HepG2 (cell line): ENCODE measurements at regions not wholly inside any gene's neighbourhood (a gene's known extent, or its start where the extent isn't known, plus 50 kb on each side); places are given as distances from the start of the nearest gene placed in this dataset.

ENCODE experiments used
- ATAC-seq: fragments of 200-7000 bp; cut with Tn5 transposase; 3 replicates; pipeline ENCODE4 v1.9.1; 2020; ENCODE audit warnings: mild to moderate bottlenecking, moderate library complexity
- BruUV-seq: library from RNA; stranded (reverse); fragments of 400-500 nt; replicated peaks from 2 replicates; lab custom pipeline; 2021; lab: Mats Ljungman, UMichigan
- CTCF ChIA-PET: fragments of 300-600 bp; formaldehyde crosslinking; extraction: SDS; loops from one replicate; lab custom pipeline; 2021; ENCODE audit warnings: low total read pairs, inconsistent platforms, low intra/inter-chr PET ratio; lab: Yijun Ruan, JAX
- POLR2A ChIA-PET: fragments of 350-600 bp; sonication (Branson Sonifier 250); formaldehyde crosslinking; loops from one replicate; lab custom pipeline; 2020; ENCODE audit warnings: antibody characterized with exemption, inconsistent platforms; lab: Yijun Ruan, JAX
- DNase-seq: peaks from one replicate; pipeline ENCODE4 v3.0.0-alpha.2; 2015; ENCODE audit warnings: low spot score
- FAIRE-seq: peaks from 3 replicates; lab custom pipeline; 2011; peaks lifted over from hg19 to GRCh38; lab: Jason Lieb, UNC
- H2AFZ ChIP-seq: one replicate; pipeline ENCODE4 v1.6.1; 2011; ENCODE audit warnings: low read length, inconsistent platforms
- H3K27ac ChIP-seq: fragments of 300-600 bp; 3 replicates; pipeline ENCODE4 v1.8.0; 2011; ENCODE audit warnings: mixed run types, mild to moderate bottlenecking, mixed read lengths, low read length, inconsistent platforms; ENCODE audit not compliant: insufficient read depth; ENCODE audit errors: extremely low read length
- H3K27me3 ChIP-seq, 2 experiments: fragments of 200-600 bp in 1 of 2; 2 replicates in 1 of 2; 3 replicates in 1 of 2; pipeline versions ENCODE4 v1.6.0 to v1.8.0; 2011; ENCODE audit warnings: low read length in 2 of 2, mild to moderate bottlenecking in 2 of 2, moderate library complexity in 2 of 2, inconsistent platforms in 1 of 2; ENCODE audit not compliant: insufficient read depth in 2 of 2, control insufficient read depth in 1 of 2
- H3K36me3 ChIP-seq, 2 experiments: fragments of 200-600 bp in 1 of 2; replicated peaks in 1 of 2; 2 replicates in 1 of 2; 3 replicates in 1 of 2; pipeline versions ENCODE4 v1.5.1 to v1.8.0; 2011; ENCODE audit warnings: low read length in 2 of 2, inconsistent platforms in 1 of 2; ENCODE audit not compliant: insufficient read depth in 2 of 2, control insufficient read depth in 1 of 2
- H3K4me1 ChIP-seq: 2 replicates; pipeline ENCODE4 v1.5.1; 2012; ENCODE audit warnings: low read length, inconsistent platforms; ENCODE audit not compliant: insufficient read depth
- H3K4me2 ChIP-seq: 2 replicates; pipeline ENCODE4 v1.6.0; 2011; ENCODE audit warnings: low read depth, low read length, inconsistent platforms
- H3K4me3 ChIP-seq, 3 experiments: fragments of 200-600 bp in 1 of 3; sonication (generic), shearing (Covaris generic) in 1 of 3; replicated peaks in 1 of 3; 2 replicates each; pipeline ENCODE4 v1.5.1; 2011 to 2016; ENCODE audit warnings: low read length in 3 of 3, inconsistent platforms in 2 of 3, low read depth in 2 of 3, mild to moderate bottlenecking in 2 of 3, control low read depth in 1 of 3, mixed read lengths in 1 of 3; ENCODE audit not compliant: insufficient read depth in 1 of 3
- H3K79me2 ChIP-seq: one replicate; pipeline ENCODE4 v1.6.1; 2011; ENCODE audit warnings: low read length, inconsistent platforms; ENCODE audit not compliant: insufficient read depth
- H3K9ac ChIP-seq: 2 replicates; pipeline ENCODE4 v1.6.0; 2011; ENCODE audit warnings: mild to moderate bottlenecking, low read depth, low read length, inconsistent platforms; ENCODE audit not compliant: insufficient read depth
- H3K9me3 ChIP-seq: 2 replicates; pipeline ENCODE4 v1.5.1; 2012; ENCODE audit warnings: mild to moderate bottlenecking, low read length
- H4K20me1 ChIP-seq: 2 replicates; pipeline ENCODE4 v1.6.0; 2011; ENCODE audit warnings: inconsistent platforms, mild to moderate bottlenecking, low read length, moderate library complexity; ENCODE audit not compliant: insufficient read depth
- TSC22D2 ChIP-seq: sonication (generic); formaldehyde crosslinking; IDR thresholded peaks from 2 replicates; pipeline ENCODE4 v1.5.1; 2020; ENCODE audit warnings: missing genetic modification reagents, mild to moderate bottlenecking, borderline replicate concordance
- WGBS: methylation state at CpG from one replicate; pipeline ENCODE4 v1.1.6; 2017; ENCODE audit warnings: low lambda C conversion rate; 5-methylcytosine and 5-hydroxymethylcytosine counted together
- in situ Hi-C: cut with HindIII; loops from 2 replicates; pipeline ENCODE4 v1.10.0; 2017; ENCODE audit warnings: low pct_unique_long_range_greater_than_20kb; ENCODE audit not compliant: extremely low pct_ligation_motif_present
- intact Hi-C: fragments of 100-400 bp; cut with micrococcal nuclease; formaldehyde crosslinking; loops from one replicate; pipeline ENCODE4 v1.10.0; 2022; ENCODE audit not compliant: unreplicated experiment
- TF ChIP-seq, protein P1 (sequence below): sonication (generic); formaldehyde crosslinking; IDR thresholded peaks from 2 replicates; pipeline ENCODE4 v1.5.0; 2020; ENCODE audit warnings: mild to moderate bottlenecking, missing genetic modification reagents
- TF ChIP-seq, protein P2 (sequence below), 2 experiments: sonication (generic) in 1 of 2; formaldehyde crosslinking in 1 of 2; IDR thresholded peaks; 2 replicates each; pipeline versions ENCODE4 v1.4.0 to v1.6.1; 2016 to 2020; ENCODE audit warnings: borderline replicate concordance in 1 of 2, low read depth in 1 of 2, mild to moderate bottlenecking in 1 of 2, missing genetic modification reagents in 1 of 2

DNA sequence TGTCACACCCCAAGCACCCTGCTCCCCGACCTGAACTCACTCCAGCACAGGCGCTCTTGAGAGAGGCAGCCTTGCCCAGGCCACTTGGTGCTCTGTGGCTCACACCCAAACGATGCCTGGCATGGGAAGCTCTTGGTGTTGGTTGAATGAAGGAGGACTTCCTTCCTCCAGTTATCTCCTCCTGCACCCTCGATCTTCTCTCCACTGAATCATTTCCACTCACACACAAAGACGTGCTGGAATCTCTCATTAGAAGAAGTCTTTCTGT is 90.5 kb upstream of the TRIM2 start:
- CTCF ChIA-PET = no interaction called here
- intact Hi-C loops (no loop called here), in situ Hi-C loops (no loop called here)
- TF ChIP-seq, protein P1, sequence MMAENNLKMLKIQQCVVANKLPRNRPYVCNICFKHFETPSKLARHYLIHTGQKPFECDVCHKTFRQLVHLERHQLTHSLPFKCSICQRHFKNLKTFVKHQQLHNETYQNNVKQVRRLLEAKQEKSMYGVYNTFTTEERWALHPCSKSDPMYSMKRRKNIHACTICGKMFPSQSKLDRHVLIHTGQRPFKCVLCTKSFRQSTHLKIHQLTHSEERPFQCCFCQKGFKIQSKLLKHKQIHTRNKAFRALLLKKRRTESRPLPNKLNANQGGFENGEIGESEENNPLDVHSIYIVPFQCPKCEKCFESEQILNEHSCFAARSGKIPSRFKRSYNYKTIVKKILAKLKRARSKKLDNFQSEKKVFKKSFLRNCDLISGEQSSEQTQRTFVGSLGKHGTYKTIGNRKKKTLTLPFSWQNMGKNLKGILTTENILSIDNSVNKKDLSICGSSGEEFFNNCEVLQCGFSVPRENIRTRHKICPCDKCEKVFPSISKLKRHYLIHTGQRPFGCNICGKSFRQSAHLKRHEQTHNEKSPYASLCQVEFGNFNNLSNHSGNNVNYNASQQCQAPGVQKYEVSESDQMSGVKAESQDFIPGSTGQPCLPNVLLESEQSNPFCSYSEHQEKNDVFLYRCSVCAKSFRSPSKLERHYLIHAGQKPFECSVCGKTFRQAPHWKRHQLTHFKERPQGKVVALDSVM = no peak
- no peak for TF ChIP-seq TSC22D2
- TF ChIP-seq, protein P2, sequence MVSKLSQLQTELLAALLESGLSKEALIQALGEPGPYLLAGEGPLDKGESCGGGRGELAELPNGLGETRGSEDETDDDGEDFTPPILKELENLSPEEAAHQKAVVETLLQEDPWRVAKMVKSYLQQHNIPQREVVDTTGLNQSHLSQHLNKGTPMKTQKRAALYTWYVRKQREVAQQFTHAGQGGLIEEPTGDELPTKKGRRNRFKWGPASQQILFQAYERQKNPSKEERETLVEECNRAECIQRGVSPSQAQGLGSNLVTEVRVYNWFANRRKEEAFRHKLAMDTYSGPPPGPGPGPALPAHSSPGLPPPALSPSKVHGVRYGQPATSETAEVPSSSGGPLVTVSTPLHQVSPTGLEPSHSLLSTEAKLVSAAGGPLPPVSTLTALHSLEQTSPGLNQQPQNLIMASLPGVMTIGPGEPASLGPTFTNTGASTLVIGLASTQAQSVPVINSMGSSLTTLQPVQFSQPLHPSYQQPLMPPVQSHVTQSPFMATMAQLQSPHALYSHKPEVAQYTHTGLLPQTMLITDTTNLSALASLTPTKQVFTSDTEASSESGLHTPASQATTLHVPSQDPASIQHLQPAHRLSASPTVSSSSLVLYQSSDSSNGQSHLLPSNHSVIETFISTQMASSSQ (IDR thresholded peaks at IDR 0.05; ENCODE audit: low read depth) = no peak
- TF ChIP-seq, protein P2 (CRISPR knock-in tag; IDR thresholded peaks at IDR 0.05; ENCODE audit: borderline replicate concordance) = no peak
- POLR2A ChIA-PET = no interaction called here
- Histone ChIP-seq H3K4me1 (peaks cover 11% of the 10 kb centered on the region; the same call in 1 of the 2 replicates), H3K27ac (no peak overlapping the region), H3K4me2 (peak overlapping the region; percentile 20; the same call in 1 of the 2 replicates), H3K9ac (no peak overlapping the region), H3K36me3 (no peaks in the 10 kb centered on the region), H3K4me3 (no peak overlapping the region), H3K27me3 (peaks cover 0 to 34% of the 10 kb centered on the region in 2 experiments; a peak in 4 of 5 replicates), H2AFZ (no peak overlapping the region), H3K79me2 (no peaks in the 10 kb centered on the region), H4K20me1 (no peaks in the 10 kb centered on the region), H3K9me3 (no peaks in the 10 kb centered on the region)
- no TSS peak for BruUV-seq
- DNase-seq (no peak), FAIRE-seq (no peak), ATAC-seq (no peak)
- WGBS = 46% methylated on average over 5 of the region's 5 CpGs
